ENCODE measurements at regions not wholly inside any gene's neighbourhood (a gene's known extent, or its start where the extent isn't known, plus 50 kb on each side); places are given as distances from the start of the nearest gene placed in this dataset.

GRCh38 chr1:218588540-218589172 is 243.5 kb downstream of the TGFB2 start:
- intact Hi-C loops (cut with DNase I) = no loop called here
- WGBS, 3 donors = 59 to 62% (median 60%) methylated on average over 13 of the region's 13 CpGs
- TF ChIP-seq POLR2A (IDR thresholded peaks at IDR 0.05) (no peak), EP300 (IDR thresholded peaks at IDR 0.05) (no peak), CTCF (IDR thresholded peaks at IDR 0.05) (no peak)
- H3K4me3 ChIP-seq = no peak overlapping the region
- no peak overlapping the region for H3K27ac ChIP-seq
- no peaks in the 10 kb centered on the region for H3K9me3 ChIP-seq
- no peaks in the 10 kb centered on the region for H3K36me3 ChIP-seq
- H3K27me3 ChIP-seq = no peaks in the 10 kb centered on the region
- no peaks in the 10 kb centered on the region for H3K4me1 ChIP-seq (ENCODE audit: insufficient read depth)
- DNase-seq = no peak

- Histone ChIP-seq H3K27me3 (no peaks in the 10 kb centered on the region), H3K9me3 (no peaks in the 10 kb centered on the region), H3K36me3 (no peaks in the 10 kb centered on the region), H3K4me1 (ENCODE audit: insufficient read depth) (no peaks in the 10 kb centered on the region), H3K4me3 (no peak overlapping the region), H3K27ac (no peak overlapping the region)
- 90 to 93% (median 92%) methylated on average over 6 of the region's 6 CpGs for WGBS, 3 donors
- no peak for DNase-seq
- no peak for TF ChIP-seq EP300 (IDR thresholded peaks at IDR 0.05)
- TF ChIP-seq CTCF (IDR thresholded peaks at IDR 0.05) = no peak
- no peak for TF ChIP-seq POLR2A (IDR thresholded peaks at IDR 0.05)
- intact Hi-C loops (cut with DNase I) = no loop called here
Measured at GRCh38 chr1:218589487-218589886, 244.4 kb downstream of the TGFB2 start.

GRCh38 chr1:218591966-218592365 is 246.8 kb downstream of the TGFB2 start:
- Histone ChIP-seq H3K4me1 (ENCODE audit: insufficient read depth) (no peaks in the 10 kb centered on the region), H3K27ac (no peak overlapping the region), H3K36me3 (no peaks in the 10 kb centered on the region), H3K27me3 (no peaks in the 10 kb centered on the region), H3K9me3 (no peaks in the 10 kb centered on the region), H3K4me3 (no peak overlapping the region)
- TF ChIP-seq EP300 (IDR thresholded peaks at IDR 0.05) (no peak), CTCF (IDR thresholded peaks at IDR 0.05) (no peak)
- intact Hi-C loops (cut with DNase I) = no loop called here
- no peak for DNase-seq

GRCh38 chr1:218592688-218593087 is 247.6 kb downstream of the TGFB2 start:
- no peaks in the 10 kb centered on the region for H3K27me3 ChIP-seq
- no peaks in the 10 kb centered on the region for H3K4me1 ChIP-seq (ENCODE audit: insufficient read depth)
- no peaks in the 10 kb centered on the region for H3K9me3 ChIP-seq
- no peak overlapping the region for H3K4me3 ChIP-seq
- H3K27ac ChIP-seq = no peak overlapping the region
- TF ChIP-seq EP300 (IDR thresholded peaks at IDR 0.05) (no peak), CTCF (IDR thresholded peaks at IDR 0.05) (no peak), POLR2A (IDR thresholded peaks at IDR 0.05) (no peak)
- H3K36me3 ChIP-seq = no peaks in the 10 kb centered on the region
- 80 to 83% (median 82%) methylated on average over 2 of the region's 2 CpGs for WGBS, 3 donors
- intact Hi-C loops (cut with DNase I) = no loop called here
- no peak for DNase-seq

All from ovary (tissue), 7 donors.